ENCODE measurements at regions not wholly inside any gene's neighbourhood (a gene's known extent, or its start where the extent isn't known, plus 50 kb on each side); places are given as distances from the start of the nearest gene placed in this dataset.
A peak's percentile ranks its signal among the peaks of the same experiment; 100 is the strongest.

DNA sequence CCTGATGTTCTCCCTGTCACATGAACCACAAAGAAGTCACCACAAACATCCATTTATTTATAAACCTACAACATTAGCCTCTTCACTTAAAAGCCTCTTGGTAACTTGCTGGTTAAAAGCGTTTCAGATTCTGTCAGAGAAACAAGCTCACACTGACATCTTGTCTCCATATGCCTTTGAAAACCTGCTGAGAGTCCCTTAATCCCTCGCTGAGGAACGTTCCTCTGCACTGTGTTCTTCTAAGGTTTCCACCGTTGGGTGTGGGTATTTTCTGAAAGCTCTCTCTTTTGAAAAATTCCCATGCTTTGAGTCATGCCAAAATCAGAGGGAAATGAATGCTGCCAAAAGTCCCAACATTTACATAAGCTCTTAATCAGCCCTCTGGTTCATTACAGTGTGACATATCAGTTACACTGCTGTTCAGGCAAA, 149.8 kb downstream of the CCDC34 start:
- no peak for DNase-seq

DNA sequence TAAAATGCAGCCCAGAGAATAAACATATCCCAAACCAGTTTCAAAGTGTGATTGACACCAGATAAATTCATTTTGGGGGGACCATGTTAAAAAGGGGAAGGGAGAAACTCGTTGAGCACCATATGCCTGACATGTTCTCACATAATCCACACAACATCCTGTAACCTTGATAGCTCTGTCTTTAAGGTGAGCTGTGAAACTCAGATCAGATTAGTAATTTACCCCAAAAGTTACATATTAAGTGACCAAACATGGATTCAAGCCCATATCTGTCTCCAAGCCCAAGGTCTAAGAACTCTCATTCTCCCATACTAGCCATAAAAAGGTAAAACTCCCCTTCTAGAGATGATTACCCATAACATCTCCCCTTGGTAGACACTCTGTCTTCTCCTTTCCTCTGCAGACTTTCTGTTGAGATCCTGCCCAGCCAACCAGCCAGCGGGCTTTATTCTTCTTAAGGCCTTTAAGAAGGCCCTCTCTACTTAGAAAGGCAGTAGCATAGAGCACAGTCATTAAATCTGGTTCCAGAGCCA, 150.7 kb downstream of the CCDC34 start:
- DNase-seq = no peak

DNA sequence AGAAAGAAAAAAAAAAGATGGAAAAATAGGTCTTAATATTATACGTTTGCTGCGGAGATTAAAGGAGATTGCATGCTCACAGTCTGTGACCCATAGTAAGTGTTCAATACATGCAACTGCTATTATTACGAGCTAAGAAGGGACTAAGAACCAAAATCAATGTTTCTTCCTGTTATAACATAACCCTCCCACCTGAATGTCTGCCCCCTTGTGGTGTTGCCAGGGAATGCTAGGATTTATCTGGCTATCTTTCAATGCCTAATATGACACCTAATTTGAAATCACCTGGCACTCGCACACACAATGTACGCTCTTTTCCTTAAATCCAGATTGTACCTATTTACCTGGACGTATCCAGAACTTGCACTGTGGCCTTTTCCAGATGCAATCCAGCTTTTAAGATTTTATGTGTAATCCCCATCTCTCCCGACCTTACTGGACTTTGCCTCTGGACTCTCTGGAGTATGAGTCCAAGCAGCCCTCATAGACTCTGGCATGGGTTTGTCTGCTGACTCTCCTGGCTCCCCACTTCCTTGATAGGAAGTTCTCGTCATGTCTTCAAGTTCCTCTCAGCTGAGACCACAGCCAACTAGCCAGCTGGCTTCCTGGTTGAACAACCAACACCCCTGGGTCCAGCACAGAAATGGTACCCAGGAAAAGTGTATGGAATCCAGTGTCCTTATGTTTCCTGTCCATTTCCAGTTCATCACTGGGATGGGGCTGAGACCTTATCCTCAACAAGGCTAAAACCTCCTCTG, 151.5 kb downstream of the CCDC34 start:
- DNase-seq = peak; percentile 23

DNA sequence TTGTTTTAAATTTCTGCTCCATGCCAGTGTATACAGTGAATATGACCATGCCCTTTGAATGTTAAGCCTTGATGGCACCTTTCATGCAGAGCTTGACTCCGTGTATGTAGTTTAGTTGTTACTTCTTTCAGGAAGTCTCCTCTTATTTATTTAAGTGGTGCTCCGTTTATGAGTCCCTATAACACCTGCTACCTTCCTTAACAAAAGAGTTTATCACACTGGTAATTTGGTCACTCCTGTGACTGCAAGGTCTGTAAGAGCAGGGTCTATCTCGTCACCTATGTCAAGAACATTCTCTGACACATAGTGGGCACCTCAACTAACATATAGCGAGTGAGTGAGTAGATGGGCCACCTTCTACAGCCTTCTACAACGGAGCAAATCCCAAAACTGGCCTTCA, 152.5 kb downstream of the CCDC34 start:
- DNase-seq = no peak

DNA sequence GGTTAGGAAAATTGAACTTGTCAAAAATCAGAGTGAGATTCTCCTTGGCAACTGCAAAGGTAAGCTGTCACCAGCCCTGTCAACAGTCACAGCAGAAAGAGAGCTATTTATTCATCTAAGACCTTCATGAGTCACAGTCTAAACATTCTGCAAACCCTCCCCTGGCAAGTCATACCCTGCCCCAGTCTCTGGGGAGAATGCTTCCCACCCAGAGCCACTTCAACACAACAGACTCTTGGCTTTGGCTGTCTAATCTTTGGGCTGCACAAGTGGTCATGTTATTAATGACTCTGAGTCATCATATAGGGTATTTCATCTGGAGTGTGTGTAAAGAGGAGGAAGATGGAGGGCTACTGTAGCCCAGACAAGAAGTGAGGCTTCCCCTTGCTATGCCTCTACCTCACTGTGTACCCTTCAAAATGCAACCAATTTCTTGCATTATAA, 153.4 kb downstream of the CCDC34 start:
- DNase-seq = no peak

DNA sequence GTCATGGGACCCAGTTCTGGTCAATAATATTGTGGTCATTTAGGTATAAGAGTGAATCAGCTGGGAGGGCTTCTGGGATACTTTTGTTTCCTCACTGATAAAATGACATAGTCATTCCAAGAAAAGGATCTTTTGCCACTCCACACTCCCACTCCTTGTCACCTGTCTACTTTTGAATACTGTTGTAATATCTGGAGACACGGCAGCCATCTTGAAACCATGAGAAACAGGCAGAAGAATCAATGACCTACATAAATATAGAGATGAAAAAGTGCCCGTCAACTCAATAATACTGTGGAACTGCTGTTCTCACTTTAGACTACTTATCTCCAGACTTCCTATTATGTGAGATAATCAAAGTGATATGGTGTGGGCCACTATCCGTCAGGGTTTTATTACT, 154.2 kb downstream of the CCDC34 start:
- no peak for DNase-seq

DNA sequence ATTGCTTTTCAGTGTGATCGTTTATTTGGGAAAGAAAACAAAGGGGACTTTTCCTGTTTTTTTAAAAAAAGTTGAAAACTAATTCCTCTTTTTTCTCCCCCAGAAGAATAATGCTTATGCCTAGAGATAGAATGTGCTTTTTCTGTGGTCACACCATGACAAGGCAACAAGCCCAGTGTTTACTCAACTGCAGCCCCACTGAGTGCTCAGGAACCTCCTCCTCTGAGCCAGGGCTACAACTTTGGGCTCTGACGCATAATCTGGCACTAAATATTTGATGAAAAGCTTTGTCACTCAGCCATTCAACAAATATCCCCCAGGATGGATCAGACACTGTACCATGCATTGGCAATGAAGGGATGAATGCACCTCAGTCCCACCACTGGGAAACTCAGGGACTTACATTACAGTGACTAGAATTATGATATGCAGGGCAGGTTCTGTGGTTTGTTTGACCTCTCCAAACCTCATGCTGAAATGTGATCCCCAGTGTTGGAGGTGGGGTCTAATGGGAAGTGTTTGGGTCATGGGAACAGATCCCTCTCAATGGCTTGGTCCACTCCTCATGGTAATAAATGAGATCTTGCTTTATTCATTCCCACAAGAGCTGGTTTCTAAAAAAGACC, 155.9 kb downstream of the CCDC34 start:
- DNase-seq = no peak

DNA sequence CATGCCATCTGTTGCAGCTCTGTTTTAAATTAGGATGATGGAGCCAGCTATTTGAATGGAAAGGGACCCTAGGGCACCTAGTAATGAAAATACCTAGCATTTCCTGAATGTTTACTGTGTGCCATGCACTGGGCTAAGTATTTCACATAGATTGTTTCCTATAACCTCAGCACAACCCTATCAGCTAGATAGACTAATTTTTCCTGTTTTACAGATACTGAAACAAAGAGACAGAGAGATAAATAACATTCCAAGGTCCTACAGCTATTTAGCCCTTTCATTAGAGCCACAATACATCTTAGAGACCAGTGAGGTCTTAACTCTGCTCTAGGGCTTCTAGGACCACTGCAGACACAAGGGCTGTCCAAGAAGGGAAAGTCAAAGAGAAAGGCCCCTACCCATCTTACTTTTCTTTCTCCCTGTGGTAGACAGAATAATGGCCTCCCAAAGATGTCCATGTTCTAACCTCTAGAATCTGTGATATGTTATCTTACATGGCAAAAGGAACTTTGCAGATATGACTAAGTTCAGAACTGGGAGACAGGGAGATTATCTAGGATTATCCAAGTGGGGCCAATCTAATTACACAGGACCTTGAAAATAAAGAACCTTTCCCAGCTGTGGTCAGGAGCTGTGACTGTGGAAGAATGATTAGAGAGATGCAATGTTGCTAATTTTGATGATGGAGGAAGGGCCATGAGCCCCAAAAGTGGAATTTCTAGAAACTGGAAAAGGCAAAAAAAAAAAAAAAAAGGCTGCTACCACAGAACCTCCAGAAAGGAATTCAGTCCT, 157.0 kb downstream of the CCDC34 start:
- no peak for DNase-seq

DNA sequence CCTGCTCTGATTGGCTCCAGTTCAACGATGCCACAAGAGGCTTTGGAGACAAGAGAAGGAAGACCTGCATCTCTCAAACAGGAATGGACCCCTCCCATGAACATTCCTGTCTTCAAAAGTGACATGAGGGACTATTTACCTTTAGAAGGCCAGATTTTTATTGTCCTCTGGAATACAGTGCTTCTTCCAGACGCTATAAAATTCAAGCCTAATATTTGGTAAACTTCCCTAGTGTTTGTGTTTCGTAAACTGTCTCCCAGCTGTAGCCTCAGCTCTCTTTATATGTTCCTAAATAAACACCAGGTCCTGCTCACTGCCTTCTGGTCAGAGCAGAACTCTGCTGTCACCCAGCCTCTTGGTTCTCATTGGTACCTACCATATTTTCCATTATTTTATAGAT, 157.8 kb downstream of the CCDC34 start:
- no peak for DNase-seq

DNA sequence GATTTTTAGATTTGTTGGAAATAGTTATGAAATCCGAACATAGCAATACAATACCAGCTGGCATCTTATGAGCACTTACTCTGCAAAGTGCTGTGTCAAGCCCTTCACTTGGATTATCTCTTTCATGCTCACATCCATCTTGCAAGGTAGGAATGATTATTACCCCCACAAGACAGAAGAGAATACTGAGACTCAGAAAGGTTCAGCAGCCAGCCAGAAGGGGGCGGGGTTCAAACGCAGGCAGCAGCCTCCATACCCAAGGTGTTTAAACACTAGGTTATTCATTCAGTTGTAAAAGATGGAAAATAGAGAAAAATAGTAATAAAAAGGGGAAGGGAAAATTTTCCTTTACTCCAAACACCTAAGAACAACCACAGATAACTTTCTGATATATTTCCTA, 158.5 kb downstream of the CCDC34 start:
- peak; percentile 29 for DNase-seq

DNA sequence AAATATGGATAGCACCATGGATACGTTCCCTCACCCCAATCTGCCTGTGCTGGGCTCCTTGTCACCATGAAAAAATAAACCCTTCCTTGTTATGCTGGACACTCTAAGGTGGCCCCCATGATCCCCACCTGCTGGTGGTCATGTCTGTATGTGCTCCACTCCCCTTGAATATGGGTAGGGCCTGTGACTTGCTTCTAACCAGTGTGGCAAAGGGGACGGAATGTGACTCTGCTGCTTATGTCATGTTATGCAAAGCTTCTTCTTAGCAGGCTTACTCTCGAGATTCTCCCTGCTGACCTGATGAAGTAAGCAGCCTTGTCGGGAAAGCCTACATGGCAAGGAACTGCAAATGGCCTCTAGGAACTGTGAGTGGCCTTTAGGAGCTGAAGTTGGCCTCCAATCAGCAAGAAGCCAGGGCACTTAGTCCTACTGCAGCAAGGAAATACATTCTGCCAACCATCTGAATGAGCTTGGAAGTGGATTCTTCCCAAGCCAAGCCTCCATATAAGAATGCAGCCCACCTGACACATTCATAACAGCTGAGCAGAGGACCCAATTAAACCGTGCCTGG, 159.9 kb downstream of the CCDC34 start:
- no peak for DNase-seq

DNA sequence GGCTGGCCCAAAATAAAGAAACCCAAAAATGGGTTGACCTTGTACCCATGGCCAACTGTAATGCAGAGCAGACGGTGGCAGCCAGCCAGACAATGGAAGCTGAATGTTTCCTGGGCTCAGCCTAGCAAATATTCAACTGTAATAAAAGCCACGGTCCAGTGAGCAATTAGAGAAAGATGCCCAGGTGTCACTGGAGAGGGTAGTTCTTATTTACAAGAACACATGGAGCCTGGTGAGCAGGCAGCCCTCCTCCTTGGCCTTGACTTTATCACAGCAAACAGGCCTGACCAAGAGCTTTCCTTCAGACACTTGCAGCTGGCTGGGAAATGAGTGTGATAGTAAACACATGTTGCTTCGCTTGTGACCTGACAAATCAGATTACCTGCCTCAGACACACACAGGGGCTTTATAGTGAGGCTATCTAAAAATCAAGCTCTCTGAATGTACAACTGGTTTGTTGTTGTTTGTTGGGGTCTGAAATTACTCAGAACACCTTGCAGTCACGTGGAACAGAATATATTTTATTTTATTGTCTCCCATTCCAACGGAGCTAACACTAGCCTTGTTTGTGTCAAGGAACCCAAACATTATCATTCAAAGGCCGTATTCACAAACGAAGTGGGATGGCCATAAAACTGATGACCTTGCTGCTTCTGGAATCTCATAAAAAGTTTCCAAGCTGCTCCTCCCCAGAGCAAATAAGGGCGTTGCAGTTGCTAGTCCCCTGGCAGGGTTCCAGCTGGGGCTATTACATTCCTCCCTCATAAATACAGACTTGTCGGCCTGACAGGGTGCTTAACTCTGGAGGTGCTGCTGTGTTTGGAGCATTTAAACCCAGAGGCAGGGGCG, 161.1 kb downstream of the BBOX1 start:
- no peak for DNase-seq

DNA sequence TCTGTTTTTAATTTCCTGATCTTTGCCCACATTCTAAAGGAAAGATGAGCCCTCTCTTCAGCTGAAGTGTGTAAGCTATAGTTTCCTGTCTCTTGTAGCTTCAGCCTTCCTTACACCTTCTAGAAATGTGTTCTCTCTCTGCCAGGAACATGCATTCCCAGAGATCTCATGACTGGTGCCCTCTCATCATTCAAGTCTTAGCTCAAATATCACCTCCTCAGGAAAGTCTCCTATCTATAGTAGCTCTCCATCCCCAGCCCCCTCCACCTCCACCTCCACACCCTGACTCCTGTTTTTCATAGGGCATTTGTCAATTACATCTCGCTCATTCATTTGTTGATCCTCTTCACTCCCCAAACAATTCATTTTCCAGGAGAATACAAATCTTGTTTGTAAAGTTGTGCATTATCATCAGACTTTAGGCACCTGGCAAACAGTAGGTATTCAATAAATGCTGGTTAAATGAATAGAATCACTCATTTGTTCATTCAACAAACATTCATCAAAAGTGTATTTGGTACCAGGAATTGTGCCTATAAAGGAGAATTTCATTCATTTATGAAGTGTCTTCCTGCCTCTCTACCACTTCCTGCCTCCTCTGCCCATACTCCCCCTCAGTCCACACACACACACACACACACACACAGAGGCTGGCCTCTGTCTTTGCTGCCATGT, 160.3 kb downstream of the BBOX1 start:
- no peak for DNase-seq

DNA sequence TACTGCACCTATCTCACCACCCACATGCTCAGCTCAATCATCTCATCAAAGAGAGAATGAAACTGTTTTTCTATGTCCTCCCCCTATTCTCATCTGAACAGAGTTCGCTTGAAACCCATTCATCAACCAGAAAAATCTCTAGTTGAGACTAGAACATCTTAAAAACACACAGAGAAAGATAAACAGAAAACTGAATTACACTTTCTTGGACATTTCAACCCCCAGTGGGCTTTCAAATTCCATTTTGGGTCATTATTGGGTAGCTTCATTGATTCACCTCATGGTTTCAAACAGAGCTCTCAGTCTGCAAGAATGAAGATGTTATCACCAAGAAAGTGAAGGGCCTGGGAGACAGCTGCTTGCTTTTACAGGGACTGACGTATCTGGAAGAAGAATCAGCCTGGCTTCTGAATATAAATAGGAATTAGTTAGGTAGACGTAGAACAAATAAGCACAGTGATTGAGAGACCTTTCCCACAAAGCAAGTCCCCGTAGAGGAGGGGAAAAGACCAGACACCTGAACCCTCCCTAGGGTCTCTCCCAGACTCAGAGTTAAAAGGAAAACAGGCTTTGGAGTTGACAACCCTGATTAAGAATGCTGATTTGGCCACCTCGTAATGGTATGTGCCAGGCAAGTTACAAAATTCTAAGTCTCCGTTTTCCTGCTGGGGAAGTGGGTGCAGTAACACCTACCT, 155.7 kb downstream of the BBOX1 start:
- no peak for DNase-seq

DNA sequence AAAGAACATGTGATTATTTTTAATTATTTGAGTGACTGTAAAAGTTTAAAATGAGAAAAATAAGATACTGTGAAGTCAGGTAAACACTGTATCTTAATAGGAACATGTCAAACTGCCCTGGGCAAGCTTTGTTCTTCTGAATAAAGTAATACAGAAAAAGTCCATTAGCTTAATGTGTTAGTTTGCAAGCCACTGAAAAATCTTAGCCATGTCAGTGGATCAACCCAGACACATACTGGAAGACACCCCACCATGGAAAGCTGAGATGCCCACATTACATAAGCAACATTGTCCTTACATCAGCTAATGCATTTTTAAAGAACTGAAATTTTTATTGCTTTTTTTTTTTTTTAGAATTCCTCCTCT, 155.2 kb downstream of the BBOX1 start:
- no peak for DNase-seq

DNA sequence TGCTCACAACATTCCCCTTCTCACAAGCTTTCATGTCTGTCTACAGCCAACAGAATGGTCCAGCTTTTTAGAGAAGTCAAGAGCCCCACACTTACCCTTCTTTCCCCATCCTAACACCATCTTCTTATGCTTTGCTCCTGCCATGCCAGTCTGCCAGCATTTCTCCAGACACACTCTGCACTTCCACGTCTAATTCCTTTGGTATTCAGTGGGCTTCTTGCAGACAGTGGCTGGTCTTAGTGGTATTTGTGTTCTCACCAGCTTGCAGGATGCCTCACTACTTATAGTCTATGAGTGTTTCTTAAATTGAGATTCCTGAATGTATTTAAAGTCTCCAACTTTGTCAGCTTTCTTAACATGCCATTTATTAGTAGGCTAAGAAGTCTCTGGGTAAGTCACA, 154.4 kb downstream of the BBOX1 start:
- DNase-seq = no peak

DNA sequence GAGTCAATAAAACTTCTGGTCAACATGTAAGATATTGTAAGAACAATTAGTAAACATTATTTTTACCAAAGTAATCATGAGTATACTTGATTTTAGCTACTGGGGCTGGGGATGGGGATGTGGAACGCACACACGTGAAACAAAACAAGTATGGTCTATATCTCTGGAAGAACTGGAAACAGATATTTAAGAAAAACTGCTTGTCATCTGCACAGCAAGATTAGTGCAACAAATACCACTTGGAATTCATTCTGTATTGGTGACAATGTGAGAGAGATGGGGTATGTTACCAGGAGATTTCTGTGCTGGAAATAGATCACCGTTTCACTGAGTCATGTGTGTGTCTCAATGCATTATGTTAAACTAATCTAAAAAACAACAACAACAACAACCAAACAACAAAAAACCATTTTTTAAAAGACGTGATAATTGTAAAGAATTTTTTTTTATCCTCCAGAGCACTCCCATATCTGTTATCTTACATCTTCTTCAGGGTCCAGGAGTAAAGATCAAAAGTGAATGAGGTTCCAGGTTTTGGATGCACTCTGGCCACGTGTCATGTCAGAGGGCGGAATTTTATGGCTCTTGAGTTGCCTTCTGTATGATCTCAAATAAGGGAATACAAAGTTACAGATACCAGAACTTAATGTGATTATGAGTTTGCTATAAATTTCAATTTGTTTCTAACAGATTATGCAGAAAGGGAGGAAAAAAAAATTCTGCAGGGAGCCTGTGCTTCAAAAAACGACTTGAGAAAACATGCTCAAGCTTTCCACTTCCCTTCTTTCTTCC, 153.0 kb downstream of the BBOX1 start:
- DNase-seq = no peak

DNA sequence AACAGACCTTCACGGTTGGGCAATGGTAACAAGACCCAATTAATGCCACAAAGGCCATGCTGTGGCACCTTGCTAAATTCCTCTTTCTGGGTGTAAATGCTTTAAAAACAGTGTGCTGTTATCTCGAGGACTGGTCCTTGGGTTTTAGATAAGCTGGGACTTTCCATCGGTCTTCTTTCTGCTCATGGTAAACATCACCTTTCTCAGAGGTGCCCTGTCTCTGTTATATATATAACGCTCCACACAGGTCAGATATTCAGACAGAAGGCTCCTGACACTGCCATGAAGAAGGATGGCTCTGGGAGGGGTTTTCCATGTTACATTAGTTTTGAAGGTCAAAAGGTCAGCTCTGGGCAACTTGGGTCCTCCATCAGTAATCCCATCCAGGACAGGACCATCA, 151.6 kb downstream of the BBOX1 start:
- DNase-seq = no peak

DNA sequence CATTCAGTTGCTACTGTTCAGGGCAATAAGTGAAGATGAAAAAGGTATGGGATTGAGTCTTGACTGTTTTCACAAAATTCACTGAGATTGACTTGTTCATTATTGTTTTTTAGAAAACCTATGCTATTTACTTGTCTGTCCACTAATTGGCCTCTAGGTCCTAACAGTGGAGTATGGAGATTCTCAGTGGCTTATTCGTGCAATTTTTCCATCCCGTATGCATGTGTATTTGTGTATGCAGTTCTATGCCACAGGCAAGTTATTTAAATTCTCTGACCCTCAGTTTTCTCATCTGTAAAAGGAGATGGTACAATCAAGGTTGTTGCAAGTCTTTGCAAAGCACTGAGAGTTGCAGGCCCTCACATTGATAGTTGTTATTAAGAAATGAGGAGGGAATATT, 151.0 kb downstream of the BBOX1 start:
- no peak for DNase-seq

DNA sequence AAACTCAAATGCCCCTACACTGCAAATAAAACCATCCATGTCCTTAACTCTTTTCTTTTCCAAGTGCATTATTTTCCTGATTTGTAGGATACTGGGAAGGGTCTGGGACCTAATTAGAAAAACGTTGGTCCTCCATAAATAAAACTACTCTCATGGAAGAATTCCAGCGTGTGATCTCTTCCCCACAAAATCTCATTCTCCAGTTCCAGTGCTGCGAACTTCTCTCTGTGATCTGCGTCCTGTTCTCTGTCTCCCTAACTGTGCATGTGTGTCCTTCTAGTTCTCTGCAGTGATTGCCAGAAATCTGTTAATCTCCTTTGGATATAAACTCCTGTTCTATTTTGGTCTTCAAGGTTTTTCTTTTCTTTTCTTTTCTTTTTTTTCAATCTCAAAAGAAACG, 148.1 kb downstream of the BBOX1 start:
- DNase-seq = no peak

All from stimulated activated CD4-positive, alpha-beta T cell treated with anti-CD3 and anti-CD28 coated beads, Interleukin-15, amount 100 ng/mL, for 24 hours (primary cell).